Fibroblast of skin of left quadriceps (primary cell): ENCODE measurements at regions not wholly inside any gene's neighbourhood (a gene's known extent, or its start where the extent isn't known, plus 50 kb on each side); places are given as distances from the start of the nearest gene placed in this dataset.
"Not testable (repeated sequence)": the region's sequence is repeated elsewhere in the genome, so short reads cannot be mapped to it uniquely, and the experiment has no call there.

ENCODE experiments used
- DNase-seq, 2 experiments: peaks; one replicate each; pipeline ENCODE4 v3.0.0-alpha.2; 2013; ENCODE audit warnings: low read depth in 2 of 2

DNA sequence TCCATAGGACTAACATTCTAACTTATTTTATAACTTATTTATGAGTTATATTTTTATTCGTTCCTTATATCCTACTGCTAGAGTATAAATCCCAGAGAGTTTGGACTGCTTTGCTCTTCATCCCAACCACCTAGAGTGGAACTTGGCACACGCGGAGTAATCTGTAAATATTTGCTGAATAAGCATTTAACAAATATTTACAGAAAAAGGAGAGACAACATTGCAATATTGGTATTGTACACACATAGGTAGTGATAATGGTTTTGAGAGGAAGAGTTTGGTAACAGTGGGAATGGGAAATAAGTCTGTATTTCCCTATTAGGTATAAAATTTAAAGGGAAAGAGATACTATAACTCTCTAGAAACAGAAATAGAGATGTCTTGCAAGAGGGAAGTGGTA is 634.8 kb upstream of the CITED2 start:
- no peak for DNase-seq

- DNase-seq: no peak
Observed at GRCh38 chr6:140007525-140007924, 633.1 kb upstream of the CITED2 start.

- DNase-seq: no peak
Observed at GRCh38 chr6:140003217-140003616, 628.8 kb upstream of the CITED2 start.

- DNase-seq: peak; percentile 88 to 92
Observed at GRCh38 chr6:140002396-140003022, 628.1 kb upstream of the CITED2 start.

- DNase-seq: peak; percentile 87 to 90
Observed at GRCh38 chr6:140001821-140002341, 627.4 kb upstream of the CITED2 start.

GRCh38 chr6:140001005-140001404 is 626.6 kb upstream of the CITED2 start:
- DNase-seq: no peak

DNA sequence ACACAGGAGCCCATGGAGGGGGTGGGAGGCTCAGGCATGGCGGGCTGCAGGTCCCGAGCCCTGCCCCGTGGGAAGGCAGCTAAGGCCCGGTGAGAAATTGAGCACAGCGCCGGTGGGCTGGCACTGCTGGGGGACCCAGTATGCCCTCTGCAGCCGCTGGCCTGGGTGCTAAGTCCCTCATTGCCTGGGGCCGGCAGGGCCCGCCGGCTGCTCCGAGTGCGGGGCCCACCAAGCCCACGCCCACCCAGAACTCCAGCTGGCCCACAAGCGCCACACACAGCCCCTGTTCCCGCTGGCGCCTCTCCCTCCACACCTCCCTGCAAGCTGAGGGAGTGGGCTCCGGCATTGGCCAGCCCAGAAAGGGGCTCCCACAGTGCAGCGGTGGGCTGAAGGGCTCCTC is 625.2 kb upstream of the CITED2 start:
- DNase-seq: not testable (repeated sequence)

DNA sequence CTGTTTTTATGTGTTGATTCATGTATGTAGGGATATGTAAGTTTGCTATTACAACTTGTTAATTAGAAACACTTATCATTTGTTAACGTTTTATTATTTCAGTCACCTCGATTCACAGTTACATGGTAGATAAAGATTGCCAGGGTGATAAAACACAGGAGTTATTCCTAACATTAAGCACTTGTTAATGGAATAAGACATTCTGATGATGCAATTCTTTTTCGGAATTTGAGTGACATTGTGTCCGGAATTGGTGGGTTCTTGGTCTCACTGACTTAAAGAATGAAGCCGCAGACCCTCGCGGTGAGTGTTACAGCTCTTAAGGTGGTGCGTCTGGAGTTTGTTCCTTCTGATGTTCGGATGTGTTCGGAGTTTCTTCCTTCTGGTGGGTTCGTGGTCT is 624.0 kb upstream of the CITED2 start:
- DNase-seq: not testable (repeated sequence)

- no peak for DNase-seq
Observed at GRCh38 chr6:139996253-139996834, 621.9 kb upstream of the CITED2 start.

- no peak for DNase-seq
Observed at GRCh38 chr6:139994998-139995397, 620.5 kb upstream of the CITED2 start.

GRCh38 chr6:139990856-139991465 is 616.5 kb upstream of the CITED2 start:
- DNase-seq: no peak

DNA sequence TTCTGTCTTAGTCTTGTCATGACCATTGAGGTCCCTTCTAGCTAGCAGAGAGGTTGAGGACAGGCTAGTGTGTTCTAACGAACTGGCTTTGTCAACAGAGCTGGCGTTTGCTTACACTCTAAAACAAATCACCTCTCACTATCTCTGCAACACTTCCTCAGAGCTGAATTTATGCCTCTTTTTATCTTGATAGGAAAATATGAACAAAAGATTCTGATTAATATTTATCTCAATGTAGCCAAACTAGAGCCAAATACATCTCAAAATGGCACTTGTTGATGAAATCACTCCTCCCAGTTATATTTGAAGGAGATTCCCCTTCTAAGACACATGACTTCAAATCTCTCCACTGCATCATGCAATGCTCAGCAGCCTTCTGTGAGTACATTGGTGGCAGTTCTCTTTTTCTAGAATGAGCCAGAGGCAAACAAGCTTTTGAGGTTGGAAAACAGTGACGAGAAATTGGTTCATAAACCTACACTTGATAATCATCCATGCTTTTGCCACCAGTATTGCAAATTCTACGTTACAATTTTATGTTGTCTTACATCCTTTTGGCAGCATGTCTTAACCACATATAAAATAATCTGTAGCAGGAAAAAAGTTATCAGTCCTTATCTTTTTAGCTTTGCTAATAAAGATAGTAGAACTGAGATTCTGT is 615.7 kb upstream of the CITED2 start:
- DNase-seq: no peak

DNA sequence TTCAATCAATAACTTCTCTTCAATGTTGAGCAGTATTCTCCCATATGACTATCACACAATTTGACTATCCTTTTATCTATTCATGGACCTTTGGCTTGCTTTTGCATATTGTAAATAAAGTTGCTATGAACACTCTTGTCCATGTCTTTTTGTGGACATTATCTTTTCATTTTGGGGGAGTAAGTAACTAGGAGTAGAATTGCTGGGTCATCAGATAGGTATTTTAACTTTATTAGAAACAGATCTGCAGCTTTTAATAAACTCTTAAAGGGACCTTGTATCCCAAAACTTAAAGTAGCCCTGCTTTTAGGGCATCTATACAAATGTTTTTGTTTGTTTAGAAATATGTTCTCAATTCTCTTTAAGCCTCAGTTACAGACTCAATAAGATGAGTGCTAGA is 614.2 kb upstream of the CITED2 start:
- no peak for DNase-seq

DNA sequence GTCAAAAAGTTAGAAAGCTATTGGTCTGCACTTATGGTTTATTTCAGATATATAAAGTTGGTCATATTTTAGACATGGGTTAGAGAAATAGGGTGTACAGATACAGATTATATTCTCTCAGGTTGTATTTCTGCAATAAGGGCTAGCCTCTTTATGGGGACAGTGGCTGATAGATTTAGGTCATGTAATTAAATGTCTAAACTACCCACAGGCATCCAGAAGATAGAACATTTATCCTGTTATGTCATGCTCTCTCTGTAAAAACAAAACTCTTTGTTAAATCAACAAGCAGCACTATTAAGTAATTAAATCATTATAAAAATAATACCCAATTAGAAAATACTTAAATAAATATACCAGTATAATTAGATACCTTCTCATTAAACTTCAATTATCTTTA is 612.6 kb upstream of the CITED2 start:
- DNase-seq: no peak

DNA sequence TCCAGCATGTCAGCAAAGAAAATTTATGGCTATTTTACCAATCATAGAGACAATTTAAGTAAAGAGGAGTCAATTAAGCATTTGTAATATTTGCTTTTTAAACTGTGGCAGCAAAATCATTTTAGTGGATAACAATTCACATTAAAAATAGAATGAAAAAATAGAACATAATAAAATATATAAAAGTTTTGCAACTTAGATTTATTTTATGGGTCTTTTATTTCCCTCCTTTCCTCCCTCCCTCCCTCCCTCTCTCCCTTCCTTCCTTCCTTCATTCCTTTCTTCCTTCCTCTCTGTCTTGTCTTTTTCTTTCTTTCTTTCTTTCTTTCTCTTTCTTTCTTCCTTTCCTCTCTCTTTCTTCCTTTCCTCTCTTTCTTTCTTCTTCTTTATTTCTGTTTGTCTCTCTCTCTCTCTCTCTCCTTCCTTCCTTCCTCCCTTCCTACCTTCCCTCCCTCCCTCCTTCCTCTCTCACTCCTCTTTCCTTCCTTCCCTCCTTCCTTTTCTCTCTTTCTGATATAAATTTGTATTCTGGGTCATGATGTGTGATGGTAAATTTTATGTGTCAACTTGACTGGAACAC is 610.9 kb upstream of the CITED2 start:
- no peak for DNase-seq

- DNase-seq: no peak
Observed at GRCh38 chr6:139984317-139984716, 609.9 kb upstream of the CITED2 start.

GRCh38 chr6:139983555-139984276 is 609.3 kb upstream of the CITED2 start:
- peak in 1 of 2 experiments; percentile 61 for DNase-seq

DNA sequence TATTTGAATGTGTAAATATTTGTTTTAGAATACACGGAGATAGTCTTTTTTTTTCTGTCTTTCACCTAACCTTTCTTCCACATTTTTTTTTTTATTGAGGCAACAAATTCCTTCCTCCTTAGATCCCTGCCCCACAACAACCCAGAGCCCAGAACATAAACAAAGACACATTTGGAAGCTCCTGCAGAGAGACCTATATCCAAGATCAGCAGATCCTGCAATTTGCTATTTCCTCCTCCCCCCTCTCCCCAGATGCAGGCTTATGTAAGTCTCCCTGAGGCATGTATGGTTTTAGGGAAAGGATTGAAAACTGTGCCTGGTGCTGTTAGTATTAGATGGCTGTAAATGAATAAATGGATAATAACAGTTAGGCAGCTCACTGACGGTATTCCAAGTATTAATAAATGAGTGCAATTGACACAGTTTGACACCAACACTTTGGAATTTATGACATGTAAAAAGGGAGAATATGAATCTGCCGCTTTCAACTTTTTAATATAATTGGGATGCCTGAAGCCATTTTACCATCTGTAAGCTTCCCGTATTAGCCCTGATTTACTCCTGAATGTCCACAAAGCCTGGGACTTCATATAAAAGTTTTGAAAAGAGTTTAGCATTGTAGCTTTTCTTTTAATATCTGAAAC is 608.3 kb upstream of the CITED2 start:
- peak; percentile 86 to 88 for DNase-seq

GRCh38 chr6:139982195-139982594 is 607.7 kb upstream of the CITED2 start:
- DNase-seq: no peak

DNA sequence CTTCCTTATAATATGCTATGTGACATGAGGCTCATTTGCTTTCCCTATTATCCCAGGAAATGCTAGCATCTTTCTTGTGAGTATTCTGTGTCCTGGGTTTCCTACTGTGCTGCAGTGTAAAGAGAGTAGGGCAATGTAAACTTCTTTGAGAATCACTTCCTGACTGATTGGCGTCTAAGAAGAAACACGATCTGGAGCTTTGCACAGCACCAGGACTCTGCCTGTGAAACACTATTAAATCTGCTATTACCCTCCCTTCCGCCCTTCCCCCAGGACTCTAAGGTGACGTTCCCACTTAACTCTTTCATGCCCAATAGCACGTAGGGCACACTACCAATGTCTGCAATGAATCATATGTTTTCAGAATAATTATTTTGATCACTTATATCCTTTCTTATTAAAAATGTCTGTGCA is 607.3 kb upstream of the CITED2 start:
- peak in 1 of 2 experiments; percentile 63 for DNase-seq

DNA sequence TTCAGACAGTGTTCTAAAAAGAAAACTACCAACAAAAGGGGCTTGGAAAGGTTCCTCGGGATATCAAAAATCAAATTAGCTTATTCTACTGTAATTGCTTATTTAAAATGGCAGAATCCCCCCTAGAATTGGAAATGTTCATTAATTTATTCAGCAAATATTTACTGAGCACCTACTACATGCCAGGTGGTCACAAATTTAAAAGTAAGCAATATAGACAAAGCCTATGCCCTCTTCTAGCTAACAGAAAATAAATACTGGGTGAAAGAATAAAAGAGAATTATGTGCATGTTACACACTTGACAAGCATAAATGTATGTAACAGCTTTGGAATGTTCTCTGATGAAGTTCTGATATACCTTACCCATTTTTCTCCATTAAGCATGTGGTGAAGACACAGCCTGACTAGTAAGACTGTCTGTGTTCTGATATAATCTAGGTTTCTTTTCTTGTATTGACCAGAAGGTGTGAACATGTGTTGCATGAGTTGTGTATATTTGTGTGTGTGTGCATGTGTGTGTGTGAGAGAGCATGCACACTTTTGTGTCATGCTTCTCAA is 606.7 kb upstream of the CITED2 start:
- DNase-seq: no peak
